Stimulated activated naive CD4-positive, alpha-beta T cell treated with Interleukin-2 at 50 U/mL for 16 hours (primary cell): ENCODE measurements at regions not wholly inside any gene's neighbourhood (a gene's known extent, or its start where the extent isn't known, plus 50 kb on each side); places are given as distances from the start of the nearest gene placed in this dataset.
"Not testable (repeated sequence)": the region's sequence is repeated elsewhere in the genome, so short reads cannot be mapped to it uniquely, and the experiment has no call there.

Experiments used
- DNase-seq: peaks from one replicate; lab custom pipeline; 2025; lab: John Stamatoyannopoulos, UW

DNA sequence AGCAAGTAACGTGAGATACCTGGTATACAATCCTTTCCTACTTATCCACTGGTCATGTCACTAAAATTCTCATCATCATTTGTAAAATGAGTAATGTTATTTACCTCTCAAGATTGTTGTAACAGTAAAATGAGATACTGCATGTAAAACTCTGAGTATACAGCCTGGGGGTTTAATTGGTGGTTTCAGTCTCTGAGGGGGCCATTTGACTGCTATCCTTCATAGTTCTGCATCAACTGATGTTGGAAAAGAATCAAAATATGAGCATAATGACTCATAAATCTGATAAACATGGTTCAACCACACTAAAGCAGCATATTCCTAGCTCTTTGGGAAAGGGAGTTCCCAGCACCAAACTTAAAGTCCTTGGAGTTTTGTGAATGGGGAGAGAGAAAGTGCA, 181.0 kb upstream of the GHR start:
- DNase-seq: no peak

DNA sequence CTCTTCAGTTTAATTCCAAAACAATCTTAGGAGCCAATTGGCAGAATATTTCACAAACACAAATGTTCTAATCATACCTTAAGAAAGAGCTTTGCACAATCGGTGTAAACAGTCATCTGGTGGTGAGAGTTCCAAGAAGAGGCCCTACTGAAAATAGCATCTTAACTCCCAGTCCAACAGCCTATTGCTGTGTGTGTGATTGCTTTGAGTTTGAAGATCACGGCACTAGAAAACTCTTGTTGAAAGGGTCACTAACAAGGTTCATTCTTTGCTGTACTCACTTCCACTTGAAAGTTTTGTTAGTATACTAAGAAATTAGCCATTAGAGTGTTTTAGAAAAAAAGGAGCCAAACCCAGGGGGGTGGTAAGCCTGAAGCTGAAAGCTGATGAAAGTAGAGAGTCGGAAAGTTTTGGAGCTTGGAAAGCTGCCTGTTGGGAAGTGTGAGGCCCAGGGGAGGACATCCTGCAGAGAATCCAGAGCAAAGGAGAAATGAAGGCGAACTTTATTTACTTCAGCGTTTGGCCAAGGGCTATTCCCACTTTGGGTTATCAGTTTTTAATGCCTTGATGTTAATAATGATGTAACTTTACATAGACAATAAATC, 180.3 kb upstream of the GHR start:
- DNase-seq: no peak

DNA sequence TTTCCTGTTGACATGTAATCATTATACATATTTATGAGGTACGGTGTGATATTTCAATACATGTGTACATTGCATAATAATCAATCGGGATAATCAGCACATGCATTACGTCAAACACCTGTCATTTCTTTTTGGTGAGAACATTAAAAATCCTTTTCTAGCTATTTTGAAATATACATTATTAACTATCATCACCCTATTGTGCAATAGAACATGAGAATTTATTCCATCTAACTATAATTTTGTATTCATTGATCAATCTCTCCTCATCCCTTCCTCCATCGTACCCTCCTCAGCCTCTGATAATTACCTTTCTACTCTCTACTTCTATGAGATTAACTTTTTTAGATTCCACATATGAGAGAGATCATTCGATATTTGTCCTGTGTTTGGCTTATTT, 170.9 kb upstream of the GHR start:
- no peak for DNase-seq

DNA sequence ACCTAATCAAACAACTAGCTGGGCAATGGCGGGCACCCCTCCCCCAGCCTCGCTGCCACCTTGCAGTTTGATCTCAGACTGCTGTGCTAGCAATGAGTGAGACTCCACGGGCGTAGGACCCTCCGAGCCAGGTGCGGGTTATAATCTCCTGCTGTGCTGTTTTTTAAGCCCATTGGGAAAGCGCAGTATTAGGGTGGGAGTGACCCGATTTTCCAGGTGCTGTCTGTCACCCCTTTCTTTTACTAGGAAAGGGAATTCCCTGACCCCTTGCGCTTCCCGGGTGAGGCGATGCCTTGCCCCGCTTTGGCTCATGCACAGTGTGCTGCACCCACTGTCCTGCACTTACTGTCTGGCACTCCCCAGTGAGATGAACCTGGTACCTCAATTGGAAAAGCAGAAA, 163.3 kb upstream of the GHR start:
- not testable (repeated sequence) for DNase-seq

DNA sequence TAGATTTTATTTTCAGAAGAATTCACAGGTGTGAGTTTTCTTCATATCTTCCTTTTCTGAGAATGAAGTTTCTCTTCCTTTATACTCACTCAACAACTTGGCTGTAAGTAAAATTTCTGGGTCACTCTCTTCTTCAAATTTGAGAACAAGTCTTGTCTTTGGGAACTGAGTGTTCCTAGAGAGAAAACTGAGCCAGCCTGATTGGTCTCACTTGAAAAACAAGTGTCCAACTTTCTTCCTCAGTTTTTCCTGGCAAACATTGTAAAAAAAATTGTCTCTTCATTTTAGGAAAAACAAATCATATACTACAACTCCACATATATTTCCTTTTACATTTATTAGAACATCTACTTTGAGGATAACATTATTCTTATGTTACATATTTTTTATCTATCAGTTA, 156.1 kb upstream of the GHR start:
- no peak for DNase-seq

DNA sequence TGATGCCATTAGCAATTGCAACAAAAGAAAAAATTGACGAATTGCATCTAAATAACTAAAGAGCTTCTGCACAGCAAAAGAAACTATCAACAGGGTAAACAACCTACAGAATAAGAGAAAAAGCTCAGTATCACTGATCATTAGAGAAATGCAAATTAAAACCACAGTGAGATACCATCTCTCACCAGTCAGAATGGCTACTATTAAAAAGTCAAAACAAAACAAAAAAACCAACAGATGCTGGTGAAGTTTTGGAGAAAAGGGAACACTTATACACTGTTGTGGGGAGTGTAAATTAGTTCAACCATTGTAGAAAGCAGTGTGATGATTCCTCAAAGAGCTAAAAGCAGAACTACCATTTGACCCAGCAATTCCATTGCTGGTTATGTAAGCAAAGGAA, 155.1 kb upstream of the GHR start:
- DNase-seq: not testable (repeated sequence)

DNA sequence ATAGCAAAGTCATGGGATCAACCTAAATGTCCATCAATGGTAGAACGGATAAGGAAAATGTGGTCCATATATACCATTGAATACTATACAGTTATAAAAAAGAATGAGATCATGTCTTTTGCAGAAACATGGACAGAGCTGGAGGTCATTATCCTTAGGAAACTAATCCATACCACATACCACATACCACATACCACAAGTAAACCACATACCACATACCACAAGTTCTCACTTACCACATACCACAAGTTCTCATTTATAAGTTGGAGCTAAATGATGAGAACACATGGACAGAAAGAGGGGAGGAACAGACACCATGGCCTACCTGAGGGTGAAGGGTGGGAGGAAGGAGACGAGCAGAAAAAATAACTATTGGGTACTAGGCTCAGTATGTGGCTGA, 154.6 kb upstream of the GHR start:
- no peak for DNase-seq

DNA sequence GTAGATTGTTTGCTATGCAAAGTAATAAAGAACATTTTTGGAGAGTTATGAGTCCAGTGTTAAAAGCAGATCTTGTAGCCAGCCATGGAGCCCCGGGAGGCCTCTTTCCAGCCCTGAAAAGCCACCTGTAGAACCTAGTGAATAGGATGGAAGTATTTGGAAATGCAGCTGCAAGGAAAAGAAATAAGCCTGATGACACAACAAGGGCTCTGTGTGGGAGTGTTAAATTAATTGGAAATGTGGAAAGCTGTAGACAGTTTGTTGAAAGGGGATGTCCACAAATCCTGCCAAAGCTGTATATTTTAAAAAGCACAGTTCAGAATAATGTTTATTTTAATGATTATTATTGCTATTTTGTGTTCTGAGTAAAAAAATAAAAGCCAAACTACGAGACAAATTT, 152.5 kb upstream of the GHR start:
- no peak for DNase-seq

DNA sequence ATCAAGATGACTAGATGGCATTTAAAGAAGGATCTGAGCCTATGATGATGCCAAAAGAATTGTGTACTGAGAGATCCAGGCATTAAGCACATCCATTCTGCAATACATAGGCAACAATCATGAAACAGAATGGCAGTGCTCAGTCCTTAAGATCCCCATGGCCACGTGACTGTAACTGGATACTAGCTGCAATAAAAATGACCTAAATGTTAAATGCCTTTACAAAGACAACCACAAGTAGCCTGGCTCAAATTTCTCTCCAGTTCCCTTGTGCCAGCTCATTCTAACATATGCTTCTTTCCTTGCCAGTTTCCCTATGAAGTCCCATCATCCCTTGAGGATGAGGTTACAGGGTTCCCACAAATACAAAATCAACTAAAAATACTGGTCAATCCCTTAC, 148.3 kb upstream of the GHR start:
- DNase-seq: no peak

DNA sequence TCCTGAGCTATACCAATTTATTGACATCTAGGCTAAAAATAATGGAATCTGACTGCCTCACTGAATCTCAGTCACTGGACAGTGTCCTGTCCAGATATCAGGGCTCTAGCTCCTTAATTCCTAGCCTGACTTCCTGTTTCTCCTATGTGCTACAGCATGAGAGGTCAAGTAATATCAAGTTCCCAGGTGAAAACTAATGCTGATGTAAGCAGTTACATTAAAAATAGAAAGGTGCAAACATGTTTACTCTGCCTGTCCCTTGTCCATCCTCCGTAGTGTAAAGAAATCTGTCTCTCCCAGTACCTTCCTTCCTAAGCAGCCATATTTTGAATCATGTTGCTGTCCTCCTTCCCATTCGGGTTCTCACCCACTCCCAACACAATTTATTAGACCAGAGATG, 145.9 kb upstream of the GHR start:
- DNase-seq: no peak

DNA sequence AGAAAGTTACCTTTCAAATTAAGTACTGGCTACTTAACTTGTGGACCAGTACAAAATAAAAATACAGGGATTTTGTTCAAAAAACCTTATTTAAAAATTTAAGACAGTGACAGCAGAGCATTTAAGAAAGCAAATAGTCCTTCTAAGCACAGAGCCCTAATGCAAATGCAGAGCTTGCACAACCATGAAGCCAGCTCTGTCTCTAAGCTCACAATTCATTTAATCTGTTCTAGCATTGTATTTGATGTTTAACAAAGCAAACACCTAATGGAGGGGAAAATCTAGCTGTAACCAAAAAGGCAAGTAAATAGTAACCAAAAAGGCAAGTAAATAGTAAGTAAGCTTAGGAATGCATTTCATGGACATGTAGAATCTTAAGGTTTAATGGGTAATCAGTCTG, 138.7 kb upstream of the GHR start:
- DNase-seq: no peak

DNA sequence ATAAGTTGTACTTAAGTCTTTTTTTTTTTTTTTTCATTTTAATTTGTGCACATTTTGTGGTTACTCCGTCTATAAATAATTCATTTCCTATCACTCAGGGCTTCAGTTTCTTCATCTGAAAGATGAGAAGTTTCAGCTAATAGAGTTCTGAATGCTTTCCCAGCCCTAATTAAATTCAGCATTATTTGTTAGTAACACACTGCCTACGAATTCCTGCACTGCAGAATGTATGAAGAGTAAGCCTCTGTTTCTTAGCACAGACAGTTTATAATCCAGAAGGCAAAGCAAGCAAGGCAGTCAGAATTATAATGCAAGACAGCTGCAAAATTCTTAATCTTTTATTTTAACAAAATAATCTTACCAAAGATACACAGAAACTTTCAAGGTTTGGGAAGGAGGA, 138.0 kb upstream of the GHR start:
- no peak for DNase-seq

DNA sequence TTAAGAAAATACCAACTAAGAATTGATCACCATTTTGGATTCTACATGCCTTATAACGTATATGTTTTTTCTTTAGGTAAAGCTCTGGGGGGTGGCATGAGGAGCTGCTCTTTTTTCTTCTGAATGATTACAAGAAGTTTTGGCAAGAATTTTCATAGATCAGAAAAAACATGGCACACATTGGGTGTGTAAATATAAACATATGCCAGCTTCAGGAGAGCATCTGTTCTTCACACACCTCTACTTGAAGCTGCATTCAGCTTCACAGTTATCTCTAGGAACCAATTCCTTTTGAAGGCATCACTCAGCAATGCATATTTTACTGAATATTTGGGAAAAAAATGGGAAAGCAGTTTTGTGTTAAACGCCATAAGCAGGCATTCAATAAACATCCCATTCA, 122.7 kb upstream of the GHR start:
- DNase-seq: no peak

DNA sequence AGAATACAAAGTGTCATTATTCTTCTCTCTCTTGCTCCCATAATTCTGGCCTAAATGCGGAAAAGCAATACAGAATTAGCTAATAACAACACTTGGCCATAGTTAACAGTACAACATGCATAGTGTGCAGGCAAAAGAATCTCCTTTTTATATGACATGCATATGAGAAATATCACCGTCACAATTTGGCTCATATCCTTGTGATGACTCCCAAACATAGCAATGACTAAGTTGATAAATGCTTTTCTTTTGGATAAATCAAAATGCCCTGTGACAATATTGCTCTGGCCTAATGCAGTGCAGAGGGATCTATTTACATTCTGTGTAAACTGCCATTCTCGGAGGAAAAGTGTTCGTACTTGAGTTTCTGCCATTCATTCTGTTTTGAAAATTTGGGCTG, 121.9 kb upstream of the GHR start:
- no peak for DNase-seq

DNA sequence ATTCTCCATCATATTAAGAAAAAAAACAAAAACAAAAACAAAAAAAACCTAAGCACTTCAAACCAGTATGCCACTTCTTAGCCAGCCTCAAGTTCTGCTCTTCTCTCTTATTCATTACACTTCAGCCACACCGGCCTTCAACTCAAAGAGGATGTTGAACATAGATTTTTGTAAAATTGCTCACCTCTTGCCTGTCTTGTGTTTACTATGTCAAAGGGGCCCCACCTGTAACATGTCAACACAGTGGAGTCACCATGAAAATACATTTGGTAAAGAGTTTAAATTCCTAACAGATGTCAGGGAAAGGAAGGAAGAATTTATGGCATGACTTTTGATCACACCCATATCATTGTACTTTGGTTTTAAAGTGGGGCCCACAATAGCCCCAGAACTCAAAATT, 121.1 kb upstream of the GHR start:
- DNase-seq: no peak

DNA sequence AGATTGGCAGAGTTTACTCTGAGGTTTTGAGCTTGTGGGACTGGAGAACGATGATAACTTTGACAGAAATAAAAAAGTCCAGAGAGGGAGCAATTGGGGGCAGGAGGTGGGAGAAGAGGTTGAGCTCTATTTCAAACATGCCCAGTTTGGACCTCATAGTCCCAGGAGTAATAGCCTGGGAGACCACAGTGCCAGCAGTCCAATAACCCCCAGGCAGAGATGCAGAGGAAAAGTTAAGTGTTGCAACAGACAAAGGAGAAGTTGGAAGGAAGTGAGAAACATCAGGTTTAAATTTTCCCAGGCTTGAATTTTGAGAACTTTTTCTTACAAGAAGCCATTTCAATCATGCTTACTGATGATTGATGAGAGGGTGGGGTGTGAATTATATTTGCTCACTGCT, 117.0 kb upstream of the GHR start:
- no peak for DNase-seq

DNA sequence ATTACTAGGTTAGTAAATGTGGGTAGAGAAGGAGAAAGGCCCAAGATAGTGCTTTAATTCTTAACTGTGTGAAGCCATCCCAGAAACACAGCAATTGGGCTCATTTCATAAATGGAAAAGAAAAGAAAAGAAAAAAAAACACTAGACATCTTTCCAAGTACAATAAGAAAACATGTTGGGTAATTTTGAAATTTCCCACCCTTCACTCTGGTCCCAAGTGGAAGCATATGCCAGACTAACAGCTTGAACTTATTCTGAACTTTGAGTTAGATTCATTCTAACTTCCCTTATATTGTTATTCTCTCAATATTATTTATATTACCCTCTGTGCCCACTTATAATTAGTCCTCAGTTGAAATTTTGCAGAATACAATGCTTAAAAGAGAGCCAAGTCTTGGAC, 113.4 kb upstream of the GHR start:
- DNase-seq: no peak

DNA sequence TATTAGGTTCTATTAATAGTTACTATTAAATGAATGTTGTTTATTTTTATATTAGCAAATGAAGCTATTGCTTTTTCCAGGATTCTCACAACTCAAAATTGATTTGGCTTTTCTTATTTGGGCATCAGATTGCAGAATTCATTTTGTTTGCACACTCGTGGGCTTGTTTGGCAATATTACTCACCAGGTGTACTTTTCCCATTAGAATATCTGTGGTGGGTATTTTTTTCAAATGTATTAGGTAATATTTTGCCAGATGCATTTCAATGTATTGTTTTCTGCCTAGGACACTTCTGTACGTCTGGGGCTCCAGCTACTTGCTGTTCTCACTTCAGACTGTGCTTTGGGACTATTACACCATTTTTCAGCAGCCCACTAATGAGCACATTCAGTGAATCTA, 108.0 kb upstream of the GHR start:
- no peak for DNase-seq

DNA sequence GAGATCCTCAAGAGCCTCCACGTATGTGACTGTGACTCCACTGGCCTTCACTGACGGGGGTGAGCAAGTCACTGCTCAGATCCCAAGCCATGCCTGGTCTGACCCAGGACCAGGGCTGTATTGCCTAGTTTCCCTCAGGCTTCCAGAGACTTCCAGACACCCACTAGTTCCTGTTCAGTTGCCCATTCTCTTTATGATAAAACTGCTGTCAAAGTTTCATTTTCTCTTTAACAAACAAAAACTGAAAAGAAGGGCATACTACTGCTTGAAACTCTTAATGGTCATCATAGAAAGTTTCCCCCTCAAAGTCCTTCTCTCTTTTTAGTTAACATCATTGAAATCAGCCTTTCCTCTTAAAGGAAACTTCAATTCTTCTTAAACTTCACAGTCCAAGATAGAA, 105.7 kb upstream of the GHR start:
- DNase-seq: no peak

DNA sequence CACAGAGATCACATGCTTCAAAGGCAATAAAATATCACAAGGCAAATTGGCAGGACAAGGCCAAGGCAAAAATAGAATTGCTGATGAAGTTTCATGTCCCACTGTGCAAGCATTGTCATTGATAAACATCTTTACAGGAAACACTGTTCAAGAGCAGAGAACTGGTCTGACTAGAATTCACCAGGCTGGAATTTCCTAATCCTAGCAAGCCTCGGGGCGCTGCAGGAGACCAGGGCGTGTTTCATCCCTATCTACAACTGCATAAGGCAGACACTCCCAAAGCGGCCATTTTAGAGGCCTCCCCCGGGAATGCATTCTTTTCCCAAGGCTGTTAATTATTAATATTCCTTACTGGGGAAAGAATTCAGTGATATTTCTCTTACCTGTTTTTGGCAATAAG, 103.7 kb upstream of the GHR start:
- not testable (repeated sequence) for DNase-seq

DNA sequence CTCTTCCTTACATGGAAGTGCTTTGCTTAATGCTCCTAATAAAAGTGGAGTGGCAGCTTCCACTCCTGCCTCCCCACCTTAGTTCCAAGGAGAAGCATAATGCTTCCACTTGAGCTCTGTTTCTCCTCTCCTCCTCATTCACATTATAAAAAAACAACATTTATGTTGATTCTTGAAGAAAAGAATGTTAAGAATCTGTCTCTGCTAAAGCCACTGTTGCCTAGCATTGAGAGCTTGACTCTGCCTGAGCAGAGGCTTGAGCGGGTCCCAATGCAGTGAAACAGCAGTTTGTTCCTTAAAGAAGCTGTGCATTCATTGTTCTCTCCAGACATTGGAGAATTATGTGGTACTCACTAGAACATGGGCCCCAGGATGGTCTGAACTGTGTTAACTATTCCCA, 101.5 kb upstream of the GHR start:
- no peak for DNase-seq

DNA sequence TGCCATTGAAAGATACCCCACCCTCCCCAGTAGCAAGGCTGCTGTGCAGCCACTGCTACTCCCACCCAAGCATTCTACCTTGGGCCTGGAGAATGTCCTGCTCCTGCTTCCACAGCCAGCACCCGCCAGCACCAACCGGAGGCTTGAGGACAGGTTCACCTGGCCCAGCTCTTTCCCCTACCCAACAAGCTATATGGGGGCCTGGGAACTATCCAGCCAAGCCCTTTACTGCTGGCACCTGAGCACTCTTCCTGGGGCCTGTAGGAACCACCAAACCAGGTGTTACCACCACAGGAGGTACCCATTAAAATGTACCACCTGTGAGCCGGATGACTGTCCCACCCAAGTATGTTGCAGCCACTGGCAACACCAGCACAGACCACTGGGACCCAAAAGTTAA, 86.1 kb upstream of the GHR start:
- no peak for DNase-seq

DNA sequence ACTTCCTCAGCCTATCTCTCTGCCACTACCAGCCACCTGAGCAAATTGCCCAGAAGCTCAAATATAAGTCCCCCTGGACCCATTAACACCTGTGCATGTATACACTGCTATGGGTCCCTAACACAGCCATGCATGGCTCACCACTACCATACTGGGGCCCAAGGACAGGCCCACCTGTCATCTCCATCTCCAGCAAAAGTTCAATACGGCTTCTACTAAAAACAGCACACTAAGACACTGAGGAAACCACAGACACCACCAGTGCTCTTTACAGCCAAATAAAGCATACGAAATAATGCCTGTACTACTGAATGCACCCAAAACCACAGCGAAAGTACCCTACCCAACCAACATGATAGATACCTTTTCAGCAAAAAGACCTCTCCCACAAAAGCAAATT, 85.6 kb upstream of the GHR start:
- no peak for DNase-seq

DNA sequence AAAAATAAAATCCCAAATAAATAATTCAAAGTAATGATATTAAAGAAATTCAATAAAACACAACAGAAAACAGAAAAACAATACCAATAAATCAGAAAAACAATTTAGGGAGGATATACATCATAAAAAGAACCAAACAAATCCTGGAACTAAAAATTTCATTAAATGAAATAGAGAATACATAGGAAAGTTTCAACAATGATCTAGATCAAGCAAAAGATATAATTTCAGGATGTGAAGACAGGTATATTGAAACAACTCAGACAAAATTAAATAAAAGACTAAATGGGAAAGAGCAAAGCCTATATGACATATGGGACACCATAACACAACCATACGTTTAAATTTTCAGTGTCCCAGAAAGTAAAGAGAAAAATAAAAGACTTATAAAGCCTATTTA, 85.1 kb upstream of the GHR start:
- DNase-seq: no peak

DNA sequence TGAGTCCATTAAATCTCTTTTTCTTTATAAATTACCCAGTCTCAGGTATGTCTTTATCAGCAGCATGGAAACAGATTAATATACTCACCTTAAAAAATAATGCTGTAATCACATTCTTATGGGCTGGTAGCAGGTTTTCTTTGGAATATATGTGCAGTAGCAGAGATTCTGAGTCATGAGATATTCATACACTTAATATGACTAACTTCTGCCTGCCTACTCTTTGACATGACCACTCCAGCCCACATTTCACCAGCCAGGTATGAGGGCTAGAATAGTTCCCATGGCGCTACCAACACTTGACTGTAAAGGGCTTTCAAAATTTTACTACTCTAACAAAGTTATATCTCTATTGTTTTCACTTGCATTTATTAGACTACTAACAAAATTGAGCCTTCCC, 74.1 kb upstream of the GHR start:
- no peak for DNase-seq
